Forelimb muscle (tissue), 1 donor: ENCODE measurements at regions not wholly inside any gene's neighbourhood (a gene's known extent, or its start where the extent isn't known, plus 50 kb on each side); places are given as distances from the start of the nearest gene placed in this dataset.
"Not testable (repeated sequence)": the region's sequence is repeated elsewhere in the genome, so short reads cannot be mapped to it uniquely, and the experiment has no call there.

Experiments used
- DNase-seq: peaks from one replicate; pipeline ENCODE4 v3.0.0-alpha.2; 2013; ENCODE audit warnings: low read depth

GRCh38 chr12:93080452-93080851 lies 151.4 kb upstream of the EEA1 start:
- no peak for DNase-seq

- DNase-seq = no peak
Observed at GRCh38 chr12:93080994-93081809, 152.1 kb upstream of the EEA1 start.

- no peak for DNase-seq
Observed at GRCh38 chr12:93081810-93082165, 152.7 kb upstream of the EEA1 start.

- no peak for DNase-seq
Observed at GRCh38 chr12:93085383-93086287, 156.5 kb upstream of the EEA1 start.

GRCh38 chr12:93086288-93086727 lies 157.2 kb upstream of the EEA1 start:
- DNase-seq = no peak

- DNase-seq = no peak
Observed at GRCh38 chr12:93087840-93088610, 158.9 kb upstream of the EEA1 start.

- DNase-seq = no peak
Observed at GRCh38 chr12:93089805-93090569, 160.9 kb upstream of the EEA1 start.

- DNase-seq = no peak
Observed at GRCh38 chr12:93090731-93091172, 161.7 kb upstream of the EEA1 start.

GRCh38 chr12:93091886-93092648 lies 163.0 kb upstream of the EEA1 start:
- no peak for DNase-seq

- no peak for DNase-seq
Observed at GRCh38 chr12:93092649-93092945, 163.5 kb upstream of the EEA1 start.

GRCh38 chr12:93093243-93093642 lies 164.1 kb upstream of the EEA1 start:
- no peak for DNase-seq

- DNase-seq = not testable (repeated sequence)
Observed at GRCh38 chr12:93094222-93094621, 165.1 kb upstream of the EEA1 start.

- DNase-seq = no peak
Observed at GRCh38 chr12:93094988-93095737, 166.1 kb upstream of the EEA1 start.

GRCh38 chr12:93097417-93097816 lies 168.3 kb upstream of the EEA1 start:
- no peak for DNase-seq

- DNase-seq = no peak
Observed at GRCh38 chr12:93098077-93098476, 169.0 kb upstream of the EEA1 start.

GRCh38 chr12:93099792-93100191 lies 170.7 kb upstream of the EEA1 start:
- DNase-seq = no peak

GRCh38 chr12:93100610-93101009 lies 171.5 kb upstream of the EEA1 start:
- DNase-seq = no peak

- DNase-seq = no peak
Observed at GRCh38 chr12:93101367-93101766, 172.3 kb upstream of the EEA1 start.

- DNase-seq = no peak
Observed at GRCh38 chr12:93102312-93102711, 173.2 kb upstream of the EEA1 start.

- no peak for DNase-seq
Observed at GRCh38 chr12:93102744-93103143, 173.6 kb upstream of the EEA1 start.
